DOHH2 (cell line): ENCODE measurements at regions not wholly inside any gene's neighbourhood (a gene's known extent, or its start where the extent isn't known, plus 50 kb on each side); places are given as distances from the start of the nearest gene placed in this dataset.

Source experiments
- CTCF ChIP-seq: fragments of 200-600 bp; sonication (generic); IDR thresholded peaks from one replicate; pipeline ENCODE4 v1.5.1; 2014; ENCODE audit warnings: antibody characterized with exemption, mild to moderate bottlenecking, low read depth, low read length; ENCODE audit not compliant: poor library complexity, severe bottlenecking
- EZH2phosphoT487 ChIP-seq: fragments of 200-600 bp; sonication (generic); IDR thresholded peaks from 2 replicates; pipeline ENCODE4 v1.6.1; 2017; ENCODE audit warnings: borderline replicate concordance, mild to moderate bottlenecking, antibody characterized with exemption, low read length, moderate library complexity, mixed read lengths

- TF ChIP-seq EZH2phosphoT487 (no peak), CTCF (no peak)
Observed at GRCh38 chr13:50149214-50149613, 134.0 kb downstream of the KCNRG start.
